GM21576 (cell line): ENCODE measurements at regions not wholly inside any gene's neighbourhood (a gene's known extent, or its start where the extent isn't known, plus 50 kb on each side); places are given as distances from the start of the nearest gene placed in this dataset.

Experiments used
- ATAC-seq: cut with Tn5 transposase; IDR thresholded peaks from one replicate; pipeline ENCODE4 v1.9.1; 2021; ENCODE audit warnings: mild to moderate bottlenecking, moderate library complexity; ENCODE audit not compliant: unreplicated experiment

- no peak for ATAC-seq
These were observed 97.8 kb upstream of the TMEM168 start for GRCh38 chr7:112887976-112888375.

- no peak for ATAC-seq
These were observed 97.1 kb upstream of the TMEM168 start for GRCh38 chr7:112887337-112887736.

GRCh38 chr7:112886208-112886607, 96.0 kb upstream of the TMEM168 start:
- no peak for ATAC-seq

- no peak for ATAC-seq
These were observed 92.8 kb upstream of the TMEM168 start for GRCh38 chr7:112882991-112883390.

GRCh38 chr7:112882511-112882910, 92.3 kb upstream of the TMEM168 start:
- ATAC-seq = no peak

GRCh38 chr7:112882022-112882421, 91.8 kb upstream of the TMEM168 start:
- ATAC-seq = no peak

GRCh38 chr7:112880818-112881418, 90.7 kb upstream of the TMEM168 start:
- ATAC-seq = no peak

- no peak for ATAC-seq
These were observed 87.7 kb upstream of the TMEM168 start for GRCh38 chr7:112877691-112878460.

GRCh38 chr7:112876877-112877276, 86.7 kb upstream of the TMEM168 start:
- no peak for ATAC-seq

- ATAC-seq = no peak
These were observed 84.7 kb upstream of the TMEM168 start for GRCh38 chr7:112874909-112875308.

GRCh38 chr7:112873831-112874553, 83.8 kb upstream of the TMEM168 start:
- no peak for ATAC-seq

- peak; percentile 40 for ATAC-seq
These were observed 79.0 kb upstream of the TMEM168 start for GRCh38 chr7:112869111-112869774.

GRCh38 chr7:112868609-112869008, 78.4 kb upstream of the TMEM168 start:
- ATAC-seq = no peak

GRCh38 chr7:112866424-112866823, 76.2 kb upstream of the TMEM168 start:
- ATAC-seq = peak; percentile 97

- ATAC-seq = no peak
These were observed 74.2 kb upstream of the TMEM168 start for GRCh38 chr7:112864380-112864779.

- no peak for ATAC-seq
These were observed 68.6 kb upstream of the TMEM168 start for GRCh38 chr7:112858838-112859237.

- ATAC-seq = no peak
These were observed 65.0 kb upstream of the TMEM168 start for GRCh38 chr7:112855227-112855626.

- ATAC-seq = no peak
These were observed 64.0 kb upstream of the TMEM168 start for GRCh38 chr7:112854169-112854568.

GRCh38 chr7:112853422-112853821, 63.2 kb upstream of the TMEM168 start:
- no peak for ATAC-seq

- no peak for ATAC-seq
These were observed 53.0 kb upstream of the TMEM168 start for GRCh38 chr7:112843151-112843550.
